ENCODE measurements at regions not wholly inside any gene's neighbourhood (a gene's known extent, or its start where the extent isn't known, plus 50 kb on each side); places are given as distances from the start of the nearest gene placed in this dataset.

DNA sequence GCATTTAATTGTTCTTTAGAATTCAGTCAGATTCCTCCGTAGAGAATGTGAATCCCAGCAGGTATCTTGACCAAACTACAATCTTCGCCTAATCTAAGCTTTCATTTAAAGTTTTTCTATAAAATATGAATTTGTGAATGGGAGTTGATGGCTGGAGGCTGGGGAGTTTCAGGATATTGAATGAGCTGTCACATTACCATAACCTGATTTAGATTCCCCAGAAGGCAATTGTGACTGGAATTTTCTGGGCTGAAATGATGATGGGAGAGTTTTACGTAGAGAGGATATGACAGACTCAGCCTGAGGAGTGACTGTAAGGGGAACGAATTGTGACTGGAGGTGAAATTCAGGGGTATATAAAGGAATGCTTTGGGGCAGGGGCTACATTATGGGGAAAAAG is 411.7 kb upstream of the FZD8 start:
- no peaks in the 10 kb centered on the region for H3K36me3 ChIP-seq
- H3K27me3 ChIP-seq = no peaks in the 10 kb centered on the region
- WGBS = 68% methylated on average over 4 of the region's 4 CpGs
- H3K4me1 ChIP-seq = no peaks in the 10 kb centered on the region
- DNase-seq (ENCODE audit: low spot score in 2 of 2) = no peak
- no peak overlapping the region for H3K27ac ChIP-seq
- TF ChIP-seq EP300 (IDR thresholded peaks at IDR 0.05) (no peak), POLR2AphosphoS5 (IDR thresholded peaks at IDR 0.05) (no peak), POLR2A (IDR thresholded peaks at IDR 0.05) (no peak)
- TF ChIP-seq, protein P1, sequence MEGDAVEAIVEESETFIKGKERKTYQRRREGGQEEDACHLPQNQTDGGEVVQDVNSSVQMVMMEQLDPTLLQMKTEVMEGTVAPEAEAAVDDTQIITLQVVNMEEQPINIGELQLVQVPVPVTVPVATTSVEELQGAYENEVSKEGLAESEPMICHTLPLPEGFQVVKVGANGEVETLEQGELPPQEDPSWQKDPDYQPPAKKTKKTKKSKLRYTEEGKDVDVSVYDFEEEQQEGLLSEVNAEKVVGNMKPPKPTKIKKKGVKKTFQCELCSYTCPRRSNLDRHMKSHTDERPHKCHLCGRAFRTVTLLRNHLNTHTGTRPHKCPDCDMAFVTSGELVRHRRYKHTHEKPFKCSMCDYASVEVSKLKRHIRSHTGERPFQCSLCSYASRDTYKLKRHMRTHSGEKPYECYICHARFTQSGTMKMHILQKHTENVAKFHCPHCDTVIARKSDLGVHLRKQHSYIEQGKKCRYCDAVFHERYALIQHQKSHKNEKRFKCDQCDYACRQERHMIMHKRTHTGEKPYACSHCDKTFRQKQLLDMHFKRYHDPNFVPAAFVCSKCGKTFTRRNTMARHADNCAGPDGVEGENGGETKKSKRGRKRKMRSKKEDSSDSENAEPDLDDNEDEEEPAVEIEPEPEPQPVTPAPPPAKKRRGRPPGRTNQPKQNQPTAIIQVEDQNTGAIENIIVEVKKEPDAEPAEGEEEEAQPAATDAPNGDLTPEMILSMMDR (IDR thresholded peaks at IDR 0.05) = no peak
- no peaks in the 10 kb centered on the region for H3K9me3 ChIP-seq
- H3K4me3 ChIP-seq = no peak overlapping the region

DNA sequence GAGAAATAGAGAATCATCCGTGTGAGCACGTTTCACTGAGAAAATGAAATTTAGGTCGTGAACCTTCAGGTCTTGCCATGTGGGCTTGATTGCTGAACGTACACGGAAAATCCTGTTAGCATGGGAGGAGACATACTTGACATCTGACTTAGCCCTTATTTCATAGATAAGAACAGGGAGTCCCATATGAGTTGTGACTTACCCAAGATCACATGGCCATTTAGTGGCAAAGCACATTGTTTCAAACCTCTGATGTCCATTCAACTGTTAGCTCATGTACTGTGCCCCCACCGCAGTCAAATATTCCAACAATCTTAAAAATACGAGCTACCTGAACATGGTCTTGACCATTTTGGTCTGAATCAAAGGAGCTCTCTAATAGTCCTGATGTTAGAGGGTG is 411.2 kb upstream of the FZD8 start:
- no peak for DNase-seq (ENCODE audit: low spot score in 2 of 2)
- H3K9me3 ChIP-seq = no peaks in the 10 kb centered on the region
- H3K4me1 ChIP-seq = no peaks in the 10 kb centered on the region
- TF ChIP-seq, protein P1 (IDR thresholded peaks at IDR 0.05) = no peak
- TF ChIP-seq POLR2A (IDR thresholded peaks at IDR 0.05) (no peak), EP300 (IDR thresholded peaks at IDR 0.05) (no peak), POLR2AphosphoS5 (IDR thresholded peaks at IDR 0.05) (no peak)
- 88% methylated on average over 7 of the region's 7 CpGs for WGBS
- H3K27ac ChIP-seq = no peak overlapping the region
- H3K27me3 ChIP-seq = no peaks in the 10 kb centered on the region
- no peaks in the 10 kb centered on the region for H3K36me3 ChIP-seq
- H3K4me3 ChIP-seq = no peak overlapping the region

DNA sequence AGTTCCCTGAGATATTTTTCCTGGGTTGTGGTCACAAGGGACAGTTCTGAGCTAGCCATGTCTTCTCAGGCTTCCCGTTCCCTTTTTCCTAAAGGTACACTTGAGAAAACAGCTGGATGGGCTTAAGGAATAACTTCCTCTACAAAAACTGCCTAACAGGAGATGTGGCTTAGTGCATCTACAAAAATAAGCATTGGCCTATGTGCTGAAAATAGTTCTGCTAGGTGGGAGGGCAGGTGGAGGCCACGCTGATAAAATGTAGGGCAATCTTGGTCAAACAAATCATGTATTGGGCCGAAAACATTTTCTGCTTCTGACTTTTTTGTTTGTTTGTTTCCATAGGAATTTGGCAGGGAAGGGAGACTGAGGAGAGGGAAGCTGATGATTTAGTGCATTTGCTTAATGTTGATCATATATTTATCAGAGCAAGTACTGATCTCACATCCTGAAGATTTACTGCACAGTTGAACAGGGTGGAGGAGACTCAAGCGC is 409.4 kb upstream of the FZD8 start:
- H3K9me3 ChIP-seq = no peaks in the 10 kb centered on the region
- no peak overlapping the region for H3K4me3 ChIP-seq
- H3K27ac ChIP-seq = no peak overlapping the region
- H3K4me1 ChIP-seq = no peaks in the 10 kb centered on the region
- no peak for DNase-seq (ENCODE audit: low spot score in 2 of 2)
- no peaks in the 10 kb centered on the region for H3K27me3 ChIP-seq
- 60% methylated on average over 4 of the region's 4 CpGs for WGBS
- TF ChIP-seq POLR2AphosphoS5 (IDR thresholded peaks at IDR 0.05) (no peak), EP300 (IDR thresholded peaks at IDR 0.05) (no peak), POLR2A (IDR thresholded peaks at IDR 0.05) (no peak)
- TF ChIP-seq, protein P1 (IDR thresholded peaks at IDR 0.05) = no peak
- no peaks in the 10 kb centered on the region for H3K36me3 ChIP-seq

DNA sequence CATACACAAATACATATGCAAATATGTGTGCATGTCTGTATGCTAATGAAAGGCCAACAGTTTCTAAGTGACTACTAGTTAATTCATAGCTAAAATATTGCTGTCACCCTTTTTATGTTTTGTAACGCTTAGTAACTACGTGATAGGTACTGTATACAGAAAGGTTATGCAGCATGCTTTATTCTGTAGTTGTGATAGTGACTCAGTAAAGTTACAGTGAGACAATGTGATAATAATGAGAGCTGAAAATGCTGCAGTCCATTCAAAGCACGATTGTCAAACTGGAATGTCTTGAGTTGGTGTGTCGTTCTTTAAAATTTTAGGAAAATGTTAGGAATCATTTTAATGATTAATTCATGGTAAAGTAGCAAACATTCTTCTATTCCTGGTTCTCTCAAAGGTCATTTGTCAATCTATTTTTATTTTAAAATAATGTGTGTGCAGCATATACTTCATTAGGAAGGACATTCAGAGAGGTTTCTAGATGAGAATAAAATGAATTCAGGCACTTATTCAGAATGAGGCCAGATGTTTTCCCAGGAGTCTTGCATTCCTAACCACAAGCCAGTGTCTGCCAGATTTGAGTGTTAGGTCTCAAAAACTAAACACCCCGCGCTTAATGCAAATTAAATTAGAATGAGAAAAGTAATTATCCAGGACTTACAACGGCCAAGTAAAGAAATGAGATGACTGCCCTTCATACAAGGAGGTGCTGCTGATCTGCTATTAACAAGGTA is 408.8 kb upstream of the FZD8 start:
- Histone ChIP-seq H3K36me3 (no peaks in the 10 kb centered on the region), H3K27ac (no peak overlapping the region), H3K9me3 (no peaks in the 10 kb centered on the region), H3K27me3 (no peaks in the 10 kb centered on the region), H3K4me1 (no peaks in the 10 kb centered on the region), H3K4me3 (no peak overlapping the region)
- TF ChIP-seq POLR2AphosphoS5 (IDR thresholded peaks at IDR 0.05) (no peak), EP300 (IDR thresholded peaks at IDR 0.05) (no peak), POLR2A (IDR thresholded peaks at IDR 0.05) (no peak)
- TF ChIP-seq, protein P1 (IDR thresholded peaks at IDR 0.05) = no peak
- DNase-seq (ENCODE audit: low spot score in 2 of 2) = no peak
- WGBS = 71% methylated on average over 7 of the region's 7 CpGs

DNA sequence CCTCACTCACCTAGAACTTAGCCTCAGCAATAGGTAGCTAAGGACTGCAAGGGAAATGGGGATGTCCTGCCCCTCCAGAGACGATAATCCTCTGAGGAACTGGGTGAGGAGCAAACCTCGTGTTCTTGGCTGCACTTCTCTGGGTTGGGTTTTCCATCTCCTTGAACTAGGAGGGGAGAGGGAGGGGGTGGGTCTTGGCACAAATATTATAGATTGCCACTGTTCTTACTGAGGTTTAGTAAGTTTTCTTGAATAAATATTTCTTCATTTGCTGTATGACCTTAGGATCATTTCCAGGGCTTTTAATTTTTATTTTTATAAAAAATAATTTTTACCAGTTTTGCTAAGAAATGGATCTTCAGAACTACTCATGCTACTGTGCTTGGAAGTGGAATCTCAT is 406.7 kb upstream of the FZD8 start:
- 77% methylated on average over 2 of the region's 2 CpGs for WGBS

More for the DNA sequence above, 406.7 kb upstream of the FZD8 start:
- Histone ChIP-seq H3K9me3 (no peaks in the 10 kb centered on the region), H3K4me1 (no peaks in the 10 kb centered on the region), H3K27ac (no peak overlapping the region), H3K36me3 (no peaks in the 10 kb centered on the region), H3K27me3 (no peaks in the 10 kb centered on the region), H3K4me3 (no peak overlapping the region)
- TF ChIP-seq POLR2A (IDR thresholded peaks at IDR 0.05) = no peak
- TF ChIP-seq, protein P1 (IDR thresholded peaks at IDR 0.05) = no peak
- no peak for TF ChIP-seq EP300 (IDR thresholded peaks at IDR 0.05)
- no peak for TF ChIP-seq POLR2AphosphoS5 (IDR thresholded peaks at IDR 0.05)
- DNase-seq (ENCODE audit: low spot score in 2 of 2) = no peak
